ENCODE measurements at regions not wholly inside any gene's neighbourhood (a gene's known extent, or its start where the extent isn't known, plus 50 kb on each side); places are given as distances from the start of the nearest gene placed in this dataset.

- DNase-seq (ENCODE audit: low read depth): no peak
These were observed 583.1 kb upstream of the HS6ST1 start for GRCh38 chr2:128901572-128902391.

- no peak for DNase-seq (ENCODE audit: low read depth)
These were observed 585.0 kb upstream of the HS6ST1 start for GRCh38 chr2:128903637-128904036.

GRCh38 chr2:128911276-128911675 lies 592.6 kb upstream of the HS6ST1 start:
- DNase-seq (ENCODE audit: low read depth): no peak

GRCh38 chr2:128914320-128914719 lies 595.7 kb upstream of the HS6ST1 start:
- no peak for DNase-seq (ENCODE audit: low read depth)

- DNase-seq (ENCODE audit: low read depth): no peak
These were observed 603.1 kb upstream of the HS6ST1 start for GRCh38 chr2:128921751-128922150.

- no peak for DNase-seq (ENCODE audit: low read depth)
These were observed 603.5 kb upstream of the HS6ST1 start for GRCh38 chr2:128922154-128922553.

- DNase-seq (ENCODE audit: low read depth): no peak
These were observed 607.0 kb upstream of the HS6ST1 start for GRCh38 chr2:128925631-128926030.

GRCh38 chr2:128930101-128930500 lies 611.4 kb upstream of the HS6ST1 start:
- DNase-seq (ENCODE audit: low read depth): no peak

GRCh38 chr2:128940378-128940777 lies 621.7 kb upstream of the HS6ST1 start:
- DNase-seq (ENCODE audit: low read depth): no peak

GRCh38 chr2:128941751-128942150 lies 623.1 kb upstream of the HS6ST1 start:
- DNase-seq (ENCODE audit: low read depth): no peak

- no peak for DNase-seq (ENCODE audit: low read depth)
These were observed 630.7 kb upstream of the HS6ST1 start for GRCh38 chr2:128949360-128949759.

GRCh38 chr2:128950758-128951157 lies 632.1 kb upstream of the HS6ST1 start:
- no peak for DNase-seq (ENCODE audit: low read depth)

GRCh38 chr2:128958241-128958640 lies 639.6 kb upstream of the HS6ST1 start:
- DNase-seq (ENCODE audit: low read depth): no peak

- no peak for DNase-seq (ENCODE audit: low read depth)
These were observed 649.0 kb upstream of the HS6ST1 start for GRCh38 chr2:128967646-128968045.

- DNase-seq (ENCODE audit: low read depth): no peak
These were observed 650.7 kb upstream of the HS6ST1 start for GRCh38 chr2:128969374-128969773.

- DNase-seq (ENCODE audit: low read depth): no peak
These were observed 651.9 kb upstream of the HS6ST1 start for GRCh38 chr2:128970332-128971116.

GRCh38 chr2:128973566-128973965 lies 654.9 kb upstream of the HS6ST1 start:
- DNase-seq (ENCODE audit: low read depth): no peak

- no peak for DNase-seq (ENCODE audit: low read depth)
These were observed 659.5 kb upstream of the HS6ST1 start for GRCh38 chr2:128978212-128978611.

GRCh38 chr2:128979182-128979581 lies 660.5 kb upstream of the HS6ST1 start:
- DNase-seq (ENCODE audit: low read depth): no peak

- no peak for DNase-seq (ENCODE audit: low read depth)
These were observed 661.8 kb upstream of the HS6ST1 start for GRCh38 chr2:128980475-128980874.

GRCh38 chr2:128981353-128981752 lies 662.7 kb upstream of the HS6ST1 start:
- no peak for DNase-seq (ENCODE audit: low read depth)

GRCh38 chr2:128982001-128982400 lies 663.3 kb upstream of the HS6ST1 start:
- DNase-seq (ENCODE audit: low read depth): no peak

GRCh38 chr2:128982670-128983069 lies 664.0 kb upstream of the HS6ST1 start:
- DNase-seq (ENCODE audit: low read depth): no peak

Data from GM04504 (cell line).